ELF-1 (cell line): ENCODE measurements at regions not wholly inside any gene's neighbourhood (a gene's known extent, or its start where the extent isn't known, plus 50 kb on each side); places are given as distances from the start of the nearest gene placed in this dataset.
"Not testable (repeated sequence)": the region's sequence is repeated elsewhere in the genome, so short reads cannot be mapped to it uniquely, and the experiment has no call there.

Experiments
- DNase-seq: peaks from one replicate; pipeline ENCODE4 v3.0.0-alpha.2; 2016; ENCODE audit warnings: low read depth, low spot score

GRCh38 chr3:26271848-26272247 lies 350.7 kb upstream of the LRRC3B start:
- no peak for DNase-seq

GRCh38 chr3:26273196-26273595 lies 349.4 kb upstream of the LRRC3B start:
- no peak for DNase-seq

- DNase-seq, result no peak
Observed at GRCh38 chr3:26279091-26279490, 343.5 kb upstream of the LRRC3B start.

- DNase-seq, result no peak
Observed at GRCh38 chr3:26280517-26280916, 342.1 kb upstream of the LRRC3B start.

GRCh38 chr3:26281284-26281985 lies 341.1 kb upstream of the LRRC3B start:
- DNase-seq, result no peak

GRCh38 chr3:26284503-26284902 lies 338.1 kb upstream of the LRRC3B start:
- DNase-seq, result not testable (repeated sequence)

- no peak for DNase-seq
Observed at GRCh38 chr3:26291840-26292239, 330.7 kb upstream of the LRRC3B start.

- DNase-seq, result no peak
Observed at GRCh38 chr3:26292780-26293179, 329.8 kb upstream of the LRRC3B start.

- no peak for DNase-seq
Observed at GRCh38 chr3:26293329-26293844, 329.2 kb upstream of the LRRC3B start.

GRCh38 chr3:26307192-26307591 lies 315.4 kb upstream of the LRRC3B start:
- no peak for DNase-seq

GRCh38 chr3:26307787-26308186 lies 314.8 kb upstream of the LRRC3B start:
- no peak for DNase-seq

- DNase-seq, result no peak
Observed at GRCh38 chr3:26308454-26308853, 314.1 kb upstream of the LRRC3B start.

- not testable (repeated sequence) for DNase-seq
Observed at GRCh38 chr3:26309536-26309935, 313.0 kb upstream of the LRRC3B start.

GRCh38 chr3:26312816-26313215 lies 309.8 kb upstream of the LRRC3B start:
- DNase-seq, result no peak

- no peak for DNase-seq
Observed at GRCh38 chr3:26316472-26316871, 306.1 kb upstream of the LRRC3B start.

GRCh38 chr3:26323741-26324140 lies 298.8 kb upstream of the LRRC3B start:
- DNase-seq, result peak; percentile 53

- no peak for DNase-seq
Observed at GRCh38 chr3:26340001-26340400, 282.6 kb upstream of the LRRC3B start.

- DNase-seq, result no peak
Observed at GRCh38 chr3:26343647-26344046, 278.9 kb upstream of the LRRC3B start.

GRCh38 chr3:26345613-26346012 lies 277.0 kb upstream of the LRRC3B start:
- DNase-seq, result peak; percentile 12

- DNase-seq, result no peak
Observed at GRCh38 chr3:26346497-26346896, 276.1 kb upstream of the LRRC3B start.

GRCh38 chr3:26347150-26347549 lies 275.4 kb upstream of the LRRC3B start:
- DNase-seq, result no peak

- peak; percentile 49 for DNase-seq
Observed at GRCh38 chr3:26350853-26351252, 271.7 kb upstream of the LRRC3B start.

GRCh38 chr3:26353097-26353496 lies 269.5 kb upstream of the LRRC3B start:
- DNase-seq, result no peak

GRCh38 chr3:26358405-26358804 lies 264.2 kb upstream of the LRRC3B start:
- DNase-seq, result no peak
